ENCODE measurements at regions not wholly inside any gene's neighbourhood (a gene's known extent, or its start where the extent isn't known, plus 50 kb on each side); places are given as distances from the start of the nearest gene placed in this dataset.

GRCh38 chr2:21303876-21304275 lies 180.1 kb downstream of the TDRD15 start:
- H3K4me3 Mint-ChIP-seq = no peak overlapping the region
- no peaks in the 10 kb centered on the region for H3K36me3 ChIP-seq (ENCODE audit: control insufficient read depth, insufficient read depth, low read length)
- intact Hi-C loops (cut with micrococcal nuclease) = no loop called here

GRCh38 chr2:21305581-21305980 lies 181.8 kb downstream of the TDRD15 start:
- TF ChIP-seq CTCF (IDR thresholded peaks at IDR 0.05) = no peak
- DNase-seq (no peak), ATAC-seq (no peak)
- no peaks in the 10 kb centered on the region for H3K4me1 ChIP-seq (ENCODE audit: control insufficient read depth, insufficient read depth, low read length)
- intact Hi-C loops (cut with micrococcal nuclease) = no loop called here
- Mint-ChIP-seq H3K36me3 (no peaks in the 10 kb centered on the region), H3K4me3 (no peak overlapping the region), H3K27me3 (ENCODE audit: low read depth in 2 of 2) (no peaks in the 10 kb centered on the region), H3K27ac (no peak overlapping the region), H3K4me1 (no peaks in the 10 kb centered on the region), H3K9me3 (no peaks in the 10 kb centered on the region)
- H3K27ac ChIP-seq (ENCODE audit: low read length) = no peak overlapping the region
- H3K27me3 ChIP-seq (ENCODE audit: control insufficient read depth, insufficient read depth, low read length) = no peaks in the 10 kb centered on the region
- H3K4me3 ChIP-seq (ENCODE audit: low read length) = no peak overlapping the region
- 93% methylated on average over 3 of the region's 3 CpGs for WGBS (ENCODE audit: insufficient coverage)
- no peaks in the 10 kb centered on the region for H3K36me3 ChIP-seq (ENCODE audit: control insufficient read depth, insufficient read depth, low read length)
- no peaks in the 10 kb centered on the region for H3K9me3 ChIP-seq (ENCODE audit: control insufficient read depth, insufficient read depth, low read length)

More at GRCh38 chr2:21303876-21304275, 180.1 kb downstream of the TDRD15 start:
- DNase-seq = no peak
- Histone ChIP-seq H3K27me3 (ENCODE audit: control insufficient read depth, insufficient read depth, low read length) (no peaks in the 10 kb centered on the region), H3K4me3 (ENCODE audit: low read length) (no peak overlapping the region), H3K27ac (ENCODE audit: low read length) (no peak overlapping the region), H3K9me3 (ENCODE audit: control insufficient read depth, insufficient read depth, low read length) (no peaks in the 10 kb centered on the region), H3K4me1 (ENCODE audit: control insufficient read depth, insufficient read depth, low read length) (no peaks in the 10 kb centered on the region)
- Mint-ChIP-seq H3K27ac (no peak overlapping the region), H3K4me1 (no peaks in the 10 kb centered on the region), H3K36me3 (no peaks in the 10 kb centered on the region), H3K27me3 (ENCODE audit: low read depth in 2 of 2) (no peaks in the 10 kb centered on the region), H3K9me3 (no peaks in the 10 kb centered on the region)
- no peak for ATAC-seq
- no peak for TF ChIP-seq CTCF (IDR thresholded peaks at IDR 0.05)
- WGBS (ENCODE audit: insufficient coverage) = 86% methylated on average over 1 of the region's 1 CpG

- no peak for TF ChIP-seq CTCF (IDR thresholded peaks at IDR 0.05)
- 86% methylated on average over 1 of the region's 2 CpGs for WGBS (ENCODE audit: insufficient coverage)
- H3K9me3 Mint-ChIP-seq = no peaks in the 10 kb centered on the region
Observed at GRCh38 chr2:21306235-21306634, 182.5 kb downstream of the TDRD15 start.

GRCh38 chr2:21307037-21307436 lies 183.3 kb downstream of the TDRD15 start:
- H3K9me3 ChIP-seq (ENCODE audit: control insufficient read depth, insufficient read depth, low read length) = no peaks in the 10 kb centered on the region
- H3K27me3 Mint-ChIP-seq (ENCODE audit: low read depth in 2 of 2) = no peaks in the 10 kb centered on the region
- no peak overlapping the region for H3K27ac ChIP-seq (ENCODE audit: low read length)
- H3K4me1 Mint-ChIP-seq = no peaks in the 10 kb centered on the region
- no peaks in the 10 kb centered on the region for H3K4me1 ChIP-seq (ENCODE audit: control insufficient read depth, insufficient read depth, low read length)
- no peak for TF ChIP-seq CTCF (IDR thresholded peaks at IDR 0.05)
- 96% methylated on average over 1 of the region's 1 CpG for WGBS (ENCODE audit: insufficient coverage)
- intact Hi-C loops (cut with micrococcal nuclease) = no loop called here
- no peak overlapping the region for H3K27ac Mint-ChIP-seq
- ATAC-seq (no peak), DNase-seq (no peak)
- no peaks in the 10 kb centered on the region for H3K27me3 ChIP-seq (ENCODE audit: control insufficient read depth, insufficient read depth, low read length)
- no peak overlapping the region for H3K4me3 Mint-ChIP-seq
- no peaks in the 10 kb centered on the region for H3K36me3 Mint-ChIP-seq
- no peaks in the 10 kb centered on the region for H3K36me3 ChIP-seq (ENCODE audit: control insufficient read depth, insufficient read depth, low read length)
- H3K9me3 Mint-ChIP-seq = no peaks in the 10 kb centered on the region
- H3K4me3 ChIP-seq (ENCODE audit: low read length) = no peak overlapping the region

More at GRCh38 chr2:21306235-21306634, 182.5 kb downstream of the TDRD15 start:
- Mint-ChIP-seq H3K4me1 (no peaks in the 10 kb centered on the region), H3K27me3 (ENCODE audit: low read depth in 2 of 2) (no peaks in the 10 kb centered on the region), H3K4me3 (no peak overlapping the region), H3K36me3 (no peaks in the 10 kb centered on the region), H3K27ac (no peak overlapping the region)
- ATAC-seq = no peak
- no peaks in the 10 kb centered on the region for H3K27me3 ChIP-seq (ENCODE audit: control insufficient read depth, insufficient read depth, low read length)
- no peak overlapping the region for H3K4me3 ChIP-seq (ENCODE audit: low read length)
- DNase-seq = no peak
- H3K36me3 ChIP-seq (ENCODE audit: control insufficient read depth, insufficient read depth, low read length) = no peaks in the 10 kb centered on the region
- no peaks in the 10 kb centered on the region for H3K4me1 ChIP-seq (ENCODE audit: control insufficient read depth, insufficient read depth, low read length)
- no peaks in the 10 kb centered on the region for H3K9me3 ChIP-seq (ENCODE audit: control insufficient read depth, insufficient read depth, low read length)
- H3K27ac ChIP-seq (ENCODE audit: low read length) = no peak overlapping the region
- intact Hi-C loops (cut with micrococcal nuclease) = no loop called here
